ENCODE measurements at regions not wholly inside any gene's neighbourhood (a gene's known extent, or its start where the extent isn't known, plus 50 kb on each side); places are given as distances from the start of the nearest gene placed in this dataset.
"Not testable (repeated sequence)": the region's sequence is repeated elsewhere in the genome, so short reads cannot be mapped to it uniquely, and the experiment has no call there.

- no peak for DNase-seq (ENCODE audit: low spot score)
Measured at GRCh38 chr16:85202631-85203461, 90.6 kb upstream of the CIBAR2 start.

GRCh38 chr16:85203462-85203813 is 91.2 kb upstream of the CIBAR2 start:
- no peak for DNase-seq (ENCODE audit: low spot score)

- no peak for DNase-seq (ENCODE audit: low spot score)
Measured at GRCh38 chr16:85204242-85205010, 92.2 kb upstream of the CIBAR2 start.

- not testable (repeated sequence) for DNase-seq (ENCODE audit: low spot score)
Measured at GRCh38 chr16:85205257-85205656, 93.0 kb upstream of the CIBAR2 start.

- DNase-seq (ENCODE audit: low spot score), result no peak
Measured at GRCh38 chr16:85205747-85206471, 93.6 kb upstream of the CIBAR2 start.

GRCh38 chr16:85206472-85207356 is 94.4 kb upstream of the CIBAR2 start:
- DNase-seq (ENCODE audit: low spot score), result peak; percentile 60

- DNase-seq (ENCODE audit: low spot score), result no peak
Measured at GRCh38 chr16:85207357-85207921, 95.2 kb upstream of the CIBAR2 start.

- DNase-seq (ENCODE audit: low spot score), result no peak
Measured at GRCh38 chr16:85208181-85208580, 95.9 kb upstream of the CIBAR2 start.

GRCh38 chr16:85208643-85209520 is 96.6 kb upstream of the CIBAR2 start:
- no peak for DNase-seq (ENCODE audit: low spot score)

GRCh38 chr16:85209526-85210121 is 97.4 kb upstream of the CIBAR2 start:
- DNase-seq (ENCODE audit: low spot score), result no peak

- no peak for DNase-seq (ENCODE audit: low spot score)
Measured at GRCh38 chr16:85210423-85211169, 98.3 kb upstream of the CIBAR2 start.

- no peak for DNase-seq (ENCODE audit: low spot score)
Measured at GRCh38 chr16:85211271-85211801, 99.1 kb upstream of the CIBAR2 start.

- DNase-seq (ENCODE audit: low spot score), result no peak
Measured at GRCh38 chr16:85213926-85214675, 101.8 kb upstream of the CIBAR2 start.

GRCh38 chr16:85215478-85216118 is 103.3 kb upstream of the CIBAR2 start:
- DNase-seq (ENCODE audit: low spot score), result no peak

- DNase-seq (ENCODE audit: low spot score), result peak; percentile 86
Measured at GRCh38 chr16:85216522-85217375, 104.5 kb upstream of the CIBAR2 start.

GRCh38 chr16:85220125-85220839 is 108.0 kb upstream of the CIBAR2 start:
- DNase-seq (ENCODE audit: low spot score), result no peak
